22Rv1 (cell line): ENCODE measurements at regions not wholly inside any gene's neighbourhood (a gene's known extent, or its start where the extent isn't known, plus 50 kb on each side); places are given as distances from the start of the nearest gene placed in this dataset.
A peak's percentile ranks its signal among the peaks of the same experiment; 100 is the strongest.

Source experiments
- H3K27ac ChIP-seq: fragments of 450-650 bp; 2 replicates; pipeline ENCODE4 v1.5.1; 2017
- ZFX ChIP-seq: fragments of 450-650 bp; IDR thresholded peaks from 2 replicates; pipeline ENCODE4 v1.6.1; 2017; ENCODE audit warnings: antibody characterized with exemption, borderline replicate concordance
- TF ChIP-seq, protein P1 (sequence below): fragments of 450-650 bp; IDR thresholded peaks from 2 replicates; pipeline ENCODE4 v1.5.1; 2017; ENCODE audit warnings: mild to moderate bottlenecking

DNA sequence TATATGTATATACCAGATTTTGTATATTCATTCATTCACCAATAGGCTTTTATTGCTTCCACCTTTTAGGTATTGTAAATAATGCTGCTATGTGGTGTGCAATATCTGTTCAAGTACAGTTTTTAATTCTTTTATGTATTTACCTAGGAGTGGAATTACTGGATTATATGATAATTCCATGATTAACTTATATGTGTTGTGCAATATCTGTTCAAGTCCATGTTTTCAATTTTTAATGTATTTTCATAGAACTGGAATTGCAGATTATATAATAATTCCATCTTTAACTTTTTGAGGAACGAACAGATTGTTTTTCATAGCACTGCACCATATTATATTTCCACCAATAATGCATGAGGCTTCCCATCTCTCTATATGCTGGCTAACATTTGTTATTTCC lies 50.6 kb upstream of the L3MBTL4 start:
- no peak overlapping the region for H3K27ac ChIP-seq
- no peak for TF ChIP-seq ZFX
- TF ChIP-seq, protein P1, sequence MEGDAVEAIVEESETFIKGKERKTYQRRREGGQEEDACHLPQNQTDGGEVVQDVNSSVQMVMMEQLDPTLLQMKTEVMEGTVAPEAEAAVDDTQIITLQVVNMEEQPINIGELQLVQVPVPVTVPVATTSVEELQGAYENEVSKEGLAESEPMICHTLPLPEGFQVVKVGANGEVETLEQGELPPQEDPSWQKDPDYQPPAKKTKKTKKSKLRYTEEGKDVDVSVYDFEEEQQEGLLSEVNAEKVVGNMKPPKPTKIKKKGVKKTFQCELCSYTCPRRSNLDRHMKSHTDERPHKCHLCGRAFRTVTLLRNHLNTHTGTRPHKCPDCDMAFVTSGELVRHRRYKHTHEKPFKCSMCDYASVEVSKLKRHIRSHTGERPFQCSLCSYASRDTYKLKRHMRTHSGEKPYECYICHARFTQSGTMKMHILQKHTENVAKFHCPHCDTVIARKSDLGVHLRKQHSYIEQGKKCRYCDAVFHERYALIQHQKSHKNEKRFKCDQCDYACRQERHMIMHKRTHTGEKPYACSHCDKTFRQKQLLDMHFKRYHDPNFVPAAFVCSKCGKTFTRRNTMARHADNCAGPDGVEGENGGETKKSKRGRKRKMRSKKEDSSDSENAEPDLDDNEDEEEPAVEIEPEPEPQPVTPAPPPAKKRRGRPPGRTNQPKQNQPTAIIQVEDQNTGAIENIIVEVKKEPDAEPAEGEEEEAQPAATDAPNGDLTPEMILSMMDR, result no peak

DNA sequence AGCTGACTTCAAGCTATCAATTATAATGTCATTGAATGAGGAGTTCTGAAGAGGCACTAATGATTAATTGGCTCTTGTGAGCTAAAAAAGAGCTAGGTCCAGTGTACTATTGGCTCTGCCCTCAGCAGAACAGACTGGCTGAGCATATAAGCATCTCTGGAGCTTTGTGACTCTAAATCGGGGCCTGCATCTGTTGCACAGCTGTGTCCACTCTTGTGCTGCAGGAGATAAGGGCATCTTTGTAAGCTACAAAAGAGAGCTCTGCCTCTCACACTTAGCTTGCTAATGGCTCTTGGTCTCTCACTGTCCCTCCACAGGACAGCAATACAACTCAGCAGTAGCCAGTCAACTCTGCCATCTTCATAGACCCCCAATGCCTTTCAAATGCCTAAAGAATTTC lies 61.5 kb upstream of the L3MBTL4 start:
- TF ChIP-seq, protein P1, result no peak
- no peak for TF ChIP-seq ZFX
- H3K27ac ChIP-seq, result no peak overlapping the region

DNA sequence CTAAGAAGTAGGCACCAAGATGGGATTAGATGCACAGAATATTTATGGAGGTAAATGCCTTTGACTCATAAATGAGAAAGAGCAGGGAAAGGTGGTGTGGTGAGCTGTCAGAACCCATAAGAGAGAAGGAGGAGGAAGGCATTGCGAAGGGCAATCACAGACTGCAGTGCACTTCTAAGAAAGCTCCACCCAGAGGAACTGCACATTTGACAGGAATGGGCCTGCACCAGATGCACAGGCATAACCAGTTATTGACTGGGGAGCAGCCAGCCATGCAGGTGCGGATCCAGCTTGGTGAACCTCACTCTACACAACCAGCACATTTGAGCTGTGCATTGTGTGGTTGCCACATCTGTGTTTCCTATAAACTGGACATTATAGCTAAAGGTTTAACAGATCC lies 62.2 kb upstream of the L3MBTL4 start:
- TF ChIP-seq, protein P1, result no peak
- TF ChIP-seq ZFX, result no peak
- H3K27ac ChIP-seq, result no peak overlapping the region

DNA sequence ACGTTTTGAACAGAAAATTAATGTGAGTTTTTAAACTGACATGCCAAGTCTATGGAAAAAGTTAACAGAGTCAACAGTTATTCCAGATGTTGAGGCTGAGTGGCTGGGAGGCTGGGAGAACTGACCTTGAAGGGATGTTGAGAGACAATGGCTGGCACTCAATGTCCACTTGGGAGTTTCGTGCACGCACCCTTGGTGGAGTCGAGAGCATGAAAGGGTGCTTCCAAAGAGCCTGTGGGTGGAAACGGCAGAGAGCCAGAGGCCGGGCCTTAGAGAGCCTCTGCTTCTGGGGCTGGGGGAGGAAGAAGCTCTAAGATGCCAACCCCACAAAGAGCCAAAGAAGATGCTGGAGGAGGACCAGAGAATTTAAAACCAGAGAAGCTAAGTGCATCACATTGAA lies 63.4 kb upstream of the L3MBTL4 start:
- no peak overlapping the region for H3K27ac ChIP-seq
- TF ChIP-seq, protein P1, result no peak
- TF ChIP-seq ZFX, result no peak

DNA sequence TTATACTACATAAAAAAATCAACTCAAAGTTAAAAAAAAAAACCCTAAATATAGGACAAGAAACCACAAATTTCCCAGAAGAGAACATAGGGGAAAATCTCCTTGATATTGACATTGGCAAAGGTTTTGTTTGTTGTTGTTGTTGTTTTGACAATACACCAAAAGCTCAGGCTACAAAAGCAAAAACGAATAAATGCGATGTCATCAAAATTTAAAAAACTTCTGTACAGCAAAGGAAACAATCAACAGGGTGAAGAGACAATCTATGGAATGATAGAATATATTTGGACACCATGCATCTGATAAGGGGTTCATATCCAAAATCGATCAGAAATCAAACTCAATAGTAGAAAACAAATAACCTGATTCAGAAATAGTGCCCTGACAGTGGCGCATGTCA lies 65.0 kb upstream of the L3MBTL4 start:
- H3K27ac ChIP-seq, result no peak overlapping the region
- TF ChIP-seq, protein P1, result no peak
- no peak for TF ChIP-seq ZFX

DNA sequence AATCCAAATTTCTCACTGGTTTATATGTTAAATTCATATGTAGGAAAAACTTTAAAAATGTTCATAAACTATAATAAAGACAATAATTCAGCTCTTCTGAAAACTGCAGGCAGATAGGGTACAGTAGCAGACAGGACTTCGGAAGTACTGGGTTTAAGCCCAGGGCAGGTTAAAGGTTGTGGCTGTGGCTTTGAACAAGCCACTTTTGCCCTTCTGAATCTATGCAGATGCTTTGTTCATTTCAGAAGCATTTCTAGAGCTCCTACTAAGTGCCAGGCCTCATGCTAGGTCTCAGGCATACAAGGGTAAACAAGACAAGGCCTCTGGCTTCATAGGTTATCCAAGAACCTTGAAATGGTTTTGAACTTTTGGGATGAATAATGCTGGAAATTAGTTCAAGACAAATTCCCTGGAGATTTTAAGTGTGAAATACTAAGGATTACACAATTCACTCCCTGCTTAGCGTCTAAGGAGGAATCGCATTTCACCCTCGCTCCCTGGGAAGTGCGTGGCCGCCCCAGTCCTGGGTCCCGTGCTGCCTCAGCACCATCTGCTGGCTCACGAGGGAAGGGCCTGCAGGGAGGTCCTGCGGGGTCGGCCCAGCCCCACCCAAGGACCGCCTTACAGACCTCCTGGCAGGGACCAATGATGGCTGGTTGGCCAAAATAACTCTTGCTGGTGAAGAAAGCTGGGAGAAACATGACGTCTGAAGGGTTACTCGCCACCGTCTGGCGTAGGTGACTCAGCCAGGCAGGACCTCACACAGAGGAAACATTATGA lies 67.7 kb upstream of the L3MBTL4 start:
- no peak for TF ChIP-seq ZFX
- TF ChIP-seq, protein P1, result peak; percentile 49

DNA sequence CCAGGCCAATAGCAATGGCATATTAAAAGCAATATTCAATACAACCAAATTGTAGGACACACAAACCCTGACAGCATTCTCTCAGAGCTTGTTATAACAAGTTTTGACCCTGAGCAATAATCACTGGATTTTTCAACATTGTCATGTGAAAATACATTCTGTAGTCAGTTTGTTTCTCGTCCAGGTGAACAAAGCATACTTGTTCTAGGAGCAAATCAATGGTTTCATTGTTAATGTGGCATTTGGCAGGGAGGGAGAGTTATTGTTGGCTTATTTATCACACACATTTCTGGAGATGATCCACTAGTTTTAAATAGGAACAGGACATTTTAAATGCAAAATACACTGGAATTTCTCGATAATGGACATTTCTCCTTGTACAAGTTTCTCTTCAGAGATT lies 69.9 kb upstream of the L3MBTL4 start:
- H3K27ac ChIP-seq, result no peak overlapping the region
- TF ChIP-seq, protein P1, result no peak
- no peak for TF ChIP-seq ZFX

More for the DNA sequence above, 67.7 kb upstream of the L3MBTL4 start:
- no peak overlapping the region for H3K27ac ChIP-seq
